Hepatocyte (in vitro differentiated cells): ENCODE measurements at regions not wholly inside any gene's neighbourhood (a gene's known extent, or its start where the extent isn't known, plus 50 kb on each side); places are given as distances from the start of the nearest gene placed in this dataset.

Source experiments
- CTCF ChIP-seq: fragments of 200-600 bp; sonication (generic); IDR thresholded peaks from 2 replicates; pipeline ENCODE4 v1.5.1; 2016; ENCODE audit warnings: antibody characterized with exemption, mild to moderate bottlenecking; ENCODE audit not compliant: poor library complexity
- EZH2 ChIP-seq: fragments of 200-600 bp; sonication (generic); IDR thresholded peaks from 2 replicates; pipeline ENCODE4 v1.6.1; 2016; ENCODE audit warnings: antibody characterized with exemption, mild to moderate bottlenecking, borderline replicate concordance

- no peak for TF ChIP-seq CTCF
- TF ChIP-seq EZH2: no peak
Measured at GRCh38 chr5:121055586-121055985, 591.5 kb downstream of the PRR16 start.
